AG08396 (cell line): ENCODE measurements at regions not wholly inside any gene's neighbourhood (a gene's known extent, or its start where the extent isn't known, plus 50 kb on each side); places are given as distances from the start of the nearest gene placed in this dataset.
A peak's percentile ranks its signal among the peaks of the same experiment; 100 is the strongest.
"Not testable (repeated sequence)": the region's sequence is repeated elsewhere in the genome, so short reads cannot be mapped to it uniquely, and the experiment has no call there.

Source experiments
- DNase-seq: peaks from one replicate; pipeline ENCODE4 v3.0.0; 2012; ENCODE audit warnings: low spot score, mixed read lengths

- DNase-seq = no peak
These were observed 111.5 kb downstream of the NPTX2 start for GRCh38 chr7:98728555-98728954.

DNA sequence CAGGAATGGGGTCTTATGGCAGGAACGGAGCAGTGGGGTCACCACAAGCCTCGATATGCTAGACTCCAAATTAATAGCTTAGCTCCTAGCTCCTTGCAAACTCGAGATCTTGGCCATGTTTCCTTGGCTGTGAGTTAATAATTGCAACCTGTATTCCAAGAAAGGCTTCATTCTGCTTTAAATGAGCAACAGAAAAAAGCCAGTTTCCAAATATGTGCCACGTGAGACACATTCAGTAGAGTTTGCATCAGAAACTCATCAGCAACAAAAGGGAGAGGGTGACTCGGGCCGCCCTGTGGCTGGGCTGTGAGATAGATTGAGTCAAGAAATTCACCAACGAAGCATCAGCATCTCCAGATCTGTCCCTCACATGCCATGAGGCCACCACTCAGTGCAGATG, 112.0 kb downstream of the NPTX2 start:
- DNase-seq = no peak

DNA sequence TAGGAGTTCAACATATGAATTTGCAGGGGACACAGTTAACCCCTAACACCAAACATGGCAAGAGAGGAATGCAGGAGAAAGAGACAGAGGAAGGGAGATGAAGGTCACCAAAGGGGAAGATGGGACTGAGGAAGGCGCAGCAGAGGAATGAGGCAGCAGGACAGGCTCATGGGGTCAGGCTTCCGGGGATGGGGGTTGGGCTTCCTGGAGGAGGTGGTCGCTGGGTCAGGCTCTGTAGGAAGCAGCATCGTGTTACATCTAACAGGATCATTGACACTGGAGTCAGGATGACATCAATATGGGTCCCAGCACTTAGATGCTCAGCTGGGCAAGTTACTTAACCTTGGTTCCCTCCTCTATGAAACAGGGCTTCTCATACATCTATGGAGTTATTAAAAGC, 113.2 kb downstream of the NPTX2 start:
- no peak for DNase-seq

DNA sequence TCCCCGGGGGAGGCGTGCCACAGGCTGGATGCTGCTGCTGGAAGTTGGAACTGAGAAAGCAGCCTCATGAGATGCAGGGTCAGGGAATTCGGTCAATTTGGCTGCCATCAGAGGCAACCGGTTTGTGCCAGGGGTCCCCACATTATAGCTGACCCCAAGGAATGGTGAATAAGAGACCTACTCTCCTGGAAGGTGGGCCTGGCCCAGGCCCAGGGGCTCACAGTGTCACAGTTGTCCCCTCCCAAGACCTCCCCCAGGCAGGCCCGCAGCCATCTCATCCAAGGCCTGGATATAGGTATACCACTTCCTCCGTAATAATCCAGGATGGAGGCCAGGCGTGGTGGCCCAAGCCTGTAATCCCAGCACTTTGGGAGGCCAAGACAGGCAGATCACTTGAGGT, 114.6 kb downstream of the NPTX2 start:
- DNase-seq = no peak

DNA sequence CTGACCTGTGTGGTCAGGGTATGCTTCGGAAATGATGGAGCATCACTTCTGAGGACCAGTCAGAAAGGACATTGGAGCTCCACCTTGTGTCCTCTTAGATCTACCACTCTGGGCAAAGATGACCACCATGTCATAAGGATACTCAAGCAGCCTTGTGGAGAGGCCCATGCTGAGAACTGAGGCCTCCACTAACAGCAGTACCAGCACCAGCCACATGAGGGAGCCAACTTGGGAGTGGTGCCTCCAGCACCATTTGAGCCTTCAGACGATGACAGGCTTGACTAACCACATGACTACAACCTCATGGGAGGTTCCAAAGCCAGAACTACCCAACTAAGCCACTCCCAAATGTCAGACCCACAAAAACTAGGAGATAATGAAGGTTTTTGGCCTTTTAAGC, 116.0 kb downstream of the NPTX2 start:
- DNase-seq = peak; percentile 37

- no peak for DNase-seq
These were observed 118.7 kb downstream of the NPTX2 start for GRCh38 chr7:98735801-98736200.

GRCh38 chr7:98736461-98736860, 119.4 kb downstream of the NPTX2 start:
- DNase-seq = not testable (repeated sequence)

GRCh38 chr7:98737176-98737575, 120.1 kb downstream of the NPTX2 start:
- no peak for DNase-seq

DNA sequence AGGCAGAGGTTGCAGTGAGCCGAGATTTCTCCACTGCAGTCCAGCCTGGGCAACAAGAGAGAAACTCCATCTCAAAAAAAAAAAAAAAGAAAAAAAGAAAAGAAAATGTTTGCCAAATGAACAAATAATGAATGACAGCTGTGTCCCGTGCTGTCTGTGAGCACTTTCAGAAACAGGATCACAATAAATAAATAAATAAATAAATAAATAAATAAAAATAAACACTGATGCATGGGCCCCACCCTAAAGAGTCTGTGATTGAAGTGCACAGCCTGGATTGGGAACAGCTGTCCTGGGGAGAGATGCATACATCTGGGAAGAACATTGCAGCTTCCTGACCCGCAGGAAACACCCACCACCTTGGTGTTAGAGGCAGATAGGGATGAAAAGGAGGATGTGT, 123.6 kb downstream of the NPTX2 start:
- no peak for DNase-seq

GRCh38 chr7:98745722-98746318, 124.0 kb downstream of the TMEM130 start:
- peak; percentile 60 for DNase-seq

DNA sequence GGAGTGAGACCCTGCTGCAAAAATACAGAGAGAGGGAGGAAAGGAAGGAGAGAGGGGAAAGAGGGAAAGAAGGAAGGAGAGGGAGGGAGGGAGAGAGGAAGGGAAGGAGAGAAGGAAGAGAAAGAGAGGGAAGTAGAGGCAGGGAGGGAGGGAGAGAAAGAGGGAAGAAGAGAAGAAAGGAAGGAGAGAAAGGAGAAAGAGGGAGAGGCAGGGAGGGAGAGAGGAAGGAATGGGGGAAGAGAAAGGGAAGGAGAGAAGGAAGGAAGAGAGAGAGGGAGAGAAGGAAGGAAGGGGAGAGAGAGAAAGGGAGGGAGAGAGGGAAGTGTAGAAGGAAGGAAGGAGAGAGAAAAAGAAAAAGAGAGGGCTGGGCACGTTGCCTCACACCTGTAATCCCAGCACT, 121.7 kb downstream of the TMEM130 start:
- no peak for DNase-seq

DNA sequence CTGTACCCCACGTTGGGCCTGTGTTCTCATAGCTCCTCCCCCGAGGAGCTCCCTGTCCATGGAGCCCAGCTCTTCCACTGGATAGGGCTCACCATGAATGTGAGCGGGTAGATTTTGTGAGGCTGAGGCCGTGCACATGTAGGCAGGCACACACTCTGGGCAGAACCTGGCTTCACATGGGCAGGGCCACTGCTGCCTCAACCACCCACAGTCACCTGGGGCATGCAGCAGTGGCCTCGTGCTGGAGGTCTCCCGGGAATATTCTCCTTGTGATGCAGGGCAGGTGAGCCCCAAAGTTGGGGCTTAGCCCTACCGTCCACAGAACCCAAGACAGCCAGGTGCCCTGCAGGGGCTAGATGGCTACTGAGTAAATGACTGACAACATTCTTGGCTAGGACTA, 116.6 kb downstream of the TMEM130 start:
- no peak for DNase-seq

DNA sequence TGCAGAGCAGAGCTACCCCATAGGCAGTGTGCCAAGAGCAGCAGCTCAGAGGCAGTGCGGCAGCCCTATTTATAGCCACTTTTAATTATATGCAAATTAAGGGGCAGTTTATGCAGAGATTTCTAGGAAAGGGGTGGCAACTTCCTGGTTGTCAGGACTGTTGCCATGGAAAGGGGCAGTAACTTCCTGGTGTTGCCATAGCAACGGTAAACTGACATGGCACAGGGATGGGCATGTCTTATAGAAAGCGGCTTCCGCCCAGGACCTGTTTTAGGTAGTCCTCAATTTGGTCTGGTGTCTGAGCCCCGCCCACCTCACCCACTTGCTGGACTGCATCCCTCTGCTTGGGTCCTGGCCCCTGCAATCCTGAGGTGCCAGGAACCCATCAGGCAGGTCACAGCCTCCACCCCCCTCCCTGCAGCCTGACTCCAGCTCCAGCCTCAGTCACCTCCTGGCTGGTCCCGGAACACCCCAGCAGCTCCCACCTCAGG, 115.8 kb downstream of the TMEM130 start:
- DNase-seq = no peak

GRCh38 chr7:98755138-98755898, 114.5 kb downstream of the TMEM130 start:
- DNase-seq = no peak

GRCh38 chr7:98758157-98758556, 111.7 kb downstream of the TMEM130 start:
- DNase-seq = no peak

GRCh38 chr7:98760201-98760651, 109.6 kb downstream of the TMEM130 start:
- DNase-seq = no peak

GRCh38 chr7:98761225-98761624, 108.6 kb downstream of the TMEM130 start:
- DNase-seq = no peak

GRCh38 chr7:98762620-98763019, 107.2 kb downstream of the TMEM130 start:
- DNase-seq = no peak

GRCh38 chr7:98763441-98763840, 106.4 kb downstream of the TMEM130 start:
- no peak for DNase-seq

DNA sequence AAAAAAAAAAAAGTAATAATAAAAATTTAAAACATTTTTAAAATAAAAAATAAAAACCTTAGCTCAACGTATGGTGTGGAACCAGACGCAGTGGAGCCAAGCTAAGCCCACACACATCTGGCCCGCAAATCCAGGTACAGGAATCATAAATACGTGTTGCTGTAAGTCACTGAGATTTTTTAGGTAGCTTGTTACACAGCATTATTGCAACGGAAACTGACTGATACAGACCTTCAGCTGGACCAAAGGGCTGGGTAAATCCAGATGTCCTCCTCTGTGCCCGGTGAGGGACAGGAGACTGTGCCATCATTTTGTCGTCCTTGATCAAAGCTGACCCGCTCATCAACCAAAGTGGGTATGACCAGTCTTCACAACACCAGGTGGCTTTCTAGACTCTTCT, 104.9 kb downstream of the TMEM130 start:
- no peak for DNase-seq

DNA sequence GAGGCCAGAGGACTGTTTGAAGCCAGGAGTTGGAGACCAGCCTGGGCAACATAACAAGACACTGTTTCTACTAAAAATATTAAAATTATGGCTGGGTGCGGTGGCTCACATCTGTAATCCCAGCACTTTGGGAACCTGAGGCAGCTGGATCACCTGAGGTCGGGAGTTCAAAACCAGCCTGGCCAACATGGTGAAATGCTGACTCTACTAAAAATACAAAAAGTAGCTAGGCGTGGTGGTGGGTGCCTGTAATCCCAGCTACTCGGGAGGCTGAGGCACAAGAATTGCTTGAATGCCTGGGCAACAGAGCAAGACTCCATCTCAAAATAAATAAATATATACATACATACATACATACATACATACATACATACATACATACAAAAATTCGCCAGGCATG, 99.7 kb downstream of the TMEM130 start:
- not testable (repeated sequence) for DNase-seq

DNA sequence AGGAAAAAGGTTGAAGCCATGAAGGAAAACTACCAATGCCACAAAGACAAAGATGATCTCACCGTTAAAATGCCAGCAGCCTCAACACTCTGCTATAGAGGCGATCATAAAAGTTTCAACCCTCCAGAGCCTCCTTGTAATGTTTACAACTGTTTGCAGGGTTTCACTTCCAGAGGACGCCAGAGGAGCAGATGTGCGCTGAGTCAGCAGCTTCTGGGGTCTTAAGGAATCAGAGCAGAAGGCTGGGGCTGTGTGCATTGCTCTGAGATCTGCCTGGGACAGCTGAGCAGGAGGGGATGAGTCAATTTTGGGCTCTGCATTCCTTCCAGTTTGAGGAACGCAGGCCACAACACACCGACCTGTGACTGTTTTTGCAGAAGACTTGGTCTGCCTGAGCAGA, 98.3 kb downstream of the TMEM130 start:
- DNase-seq = peak; percentile 73

- DNase-seq = no peak
These were observed 97.7 kb downstream of the TMEM130 start for GRCh38 chr7:98771941-98772603.
